Ishikawa (cell line): ENCODE measurements at regions not wholly inside any gene's neighbourhood (a gene's known extent, or its start where the extent isn't known, plus 50 kb on each side); places are given as distances from the start of the nearest gene placed in this dataset.

Experiments
- CREB1 ChIP-seq: IDR thresholded peaks from 2 replicates; pipeline ENCODE4 v1.6.1; 2012; ENCODE audit warnings: low read depth
- EP300 ChIP-seq: IDR thresholded peaks from 2 replicates; pipeline ENCODE4 v1.6.1; 2012; ENCODE audit warnings: borderline replicate concordance
- FOXM1 ChIP-seq: IDR thresholded peaks from 2 replicates; pipeline ENCODE4 v1.6.1; 2012; ENCODE audit warnings: low read depth, borderline replicate concordance
- NFIC ChIP-seq: IDR thresholded peaks from 2 replicates; pipeline ENCODE4 v1.6.1; 2012
- RAD21 ChIP-seq: IDR thresholded peaks from 2 replicates; pipeline ENCODE4 v1.6.1; 2012; ENCODE audit warnings: low read depth
- TCF12 ChIP-seq: IDR thresholded peaks from 2 replicates; pipeline ENCODE4 v1.6.1; 2012; ENCODE audit warnings: low read depth
- TEAD4 ChIP-seq: IDR thresholded peaks from 2 replicates; pipeline ENCODE4 v1.6.1; 2012
- USF1 ChIP-seq: IDR thresholded peaks from 2 replicates; pipeline ENCODE4 v1.6.1; 2012
- YY1 ChIP-seq: IDR thresholded peaks from 2 replicates; pipeline ENCODE4 v1.6.1; 2012; ENCODE audit warnings: low read depth
- TF ChIP-seq, protein P1 (sequence below): IDR thresholded peaks from 2 replicates; pipeline ENCODE4 v1.6.1; 2012; ENCODE audit warnings: low read depth, mild to moderate bottlenecking

DNA sequence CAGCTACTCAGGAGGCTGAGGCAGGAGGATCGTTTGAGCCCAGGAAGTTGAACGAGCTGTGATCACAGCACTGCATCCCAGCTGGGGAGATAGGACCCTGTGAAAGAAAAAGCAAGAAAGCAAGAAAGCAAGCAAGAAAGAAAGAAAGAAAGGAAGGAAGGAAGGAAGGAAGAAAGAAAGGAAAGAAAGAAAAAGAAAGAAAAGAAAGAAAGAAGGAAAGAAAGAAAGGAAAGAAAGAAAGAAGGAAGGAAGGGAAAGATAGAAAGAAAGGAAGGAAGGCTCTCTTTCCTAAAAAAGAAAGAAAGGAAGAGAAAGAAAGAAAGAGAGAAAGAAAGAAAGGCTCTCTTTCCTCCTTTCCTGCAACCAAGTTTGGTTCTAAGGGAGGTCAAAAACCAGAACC, 380.3 kb downstream of the PCNX1 start:
- TF ChIP-seq CREB1 (no peak), RAD21 (no peak), YY1 (no peak), TEAD4 (no peak), NFIC (no peak), EP300 (no peak), TCF12 (no peak), FOXM1 (no peak), USF1 (no peak)
- TF ChIP-seq, protein P1, sequence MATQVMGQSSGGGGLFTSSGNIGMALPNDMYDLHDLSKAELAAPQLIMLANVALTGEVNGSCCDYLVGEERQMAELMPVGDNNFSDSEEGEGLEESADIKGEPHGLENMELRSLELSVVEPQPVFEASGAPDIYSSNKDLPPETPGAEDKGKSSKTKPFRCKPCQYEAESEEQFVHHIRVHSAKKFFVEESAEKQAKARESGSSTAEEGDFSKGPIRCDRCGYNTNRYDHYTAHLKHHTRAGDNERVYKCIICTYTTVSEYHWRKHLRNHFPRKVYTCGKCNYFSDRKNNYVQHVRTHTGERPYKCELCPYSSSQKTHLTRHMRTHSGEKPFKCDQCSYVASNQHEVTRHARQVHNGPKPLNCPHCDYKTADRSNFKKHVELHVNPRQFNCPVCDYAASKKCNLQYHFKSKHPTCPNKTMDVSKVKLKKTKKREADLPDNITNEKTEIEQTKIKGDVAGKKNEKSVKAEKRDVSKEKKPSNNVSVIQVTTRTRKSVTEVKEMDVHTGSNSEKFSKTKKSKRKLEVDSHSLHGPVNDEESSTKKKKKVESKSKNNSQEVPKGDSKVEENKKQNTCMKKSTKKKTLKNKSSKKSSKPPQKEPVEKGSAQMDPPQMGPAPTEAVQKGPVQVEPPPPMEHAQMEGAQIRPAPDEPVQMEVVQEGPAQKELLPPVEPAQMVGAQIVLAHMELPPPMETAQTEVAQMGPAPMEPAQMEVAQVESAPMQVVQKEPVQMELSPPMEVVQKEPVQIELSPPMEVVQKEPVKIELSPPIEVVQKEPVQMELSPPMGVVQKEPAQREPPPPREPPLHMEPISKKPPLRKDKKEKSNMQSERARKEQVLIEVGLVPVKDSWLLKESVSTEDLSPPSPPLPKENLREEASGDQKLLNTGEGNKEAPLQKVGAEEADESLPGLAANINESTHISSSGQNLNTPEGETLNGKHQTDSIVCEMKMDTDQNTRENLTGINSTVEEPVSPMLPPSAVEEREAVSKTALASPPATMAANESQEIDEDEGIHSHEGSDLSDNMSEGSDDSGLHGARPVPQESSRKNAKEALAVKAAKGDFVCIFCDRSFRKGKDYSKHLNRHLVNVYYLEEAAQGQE, result no peak
